ENCODE measurements at regions not wholly inside any gene's neighbourhood (a gene's known extent, or its start where the extent isn't known, plus 50 kb on each side); places are given as distances from the start of the nearest gene placed in this dataset.

DNA sequence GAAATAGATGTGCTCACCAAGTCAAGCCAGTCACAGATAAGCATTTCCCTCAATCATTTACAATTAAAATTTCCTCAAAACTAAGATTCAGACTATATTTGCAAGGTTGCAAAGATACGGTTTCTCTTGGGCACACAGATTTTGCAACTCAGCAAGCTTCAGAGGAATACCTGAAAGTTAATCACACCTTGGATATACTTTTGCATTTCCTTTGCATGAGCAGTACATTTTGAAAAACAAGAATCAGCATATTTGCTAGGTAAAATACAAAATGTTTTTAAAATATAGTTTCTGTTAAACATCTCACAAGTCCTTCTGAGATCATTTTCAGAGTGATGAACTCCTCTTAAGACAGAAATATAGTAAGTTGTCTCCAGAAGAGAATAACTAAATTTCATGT lies 336.9 kb downstream of the DUSP6 start:
- H3K4me3 Mint-ChIP-seq, result no peak overlapping the region

DNA sequence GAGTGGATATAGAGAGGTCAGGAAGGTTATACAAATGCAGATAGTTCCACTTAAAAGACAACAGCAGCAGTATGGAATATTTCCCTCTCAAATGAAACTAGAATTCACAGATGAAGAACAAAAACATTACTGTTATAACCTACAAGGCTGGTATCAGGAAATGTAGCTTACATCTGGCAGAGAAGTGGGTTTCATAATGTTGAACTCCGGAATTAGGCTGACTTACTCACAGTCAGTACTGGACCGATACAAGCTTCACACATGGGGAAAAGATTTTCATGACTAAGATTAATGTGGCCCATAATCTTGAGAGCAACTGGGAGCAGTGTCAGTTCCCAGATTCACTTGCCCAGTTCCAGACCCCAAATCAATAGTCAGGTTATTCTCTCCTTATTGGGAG lies 353.9 kb downstream of the DUSP6 start:
- Mint-ChIP-seq H3K36me3 (ENCODE audit: insufficient read depth) (no peaks in the 10 kb centered on the region), H3K4me1 (no peaks in the 10 kb centered on the region), H3K9me3 (no peaks in the 10 kb centered on the region), H3K4me3 (no peak overlapping the region), H3K27me3 (peaks cover 29% of the 10 kb centered on the region), H3K27ac (ENCODE audit: low read depth) (no peak overlapping the region)
- ATAC-seq (replicated peaks; ENCODE audit: extremely low read depth, poor library complexity, severe bottlenecking) (no peak), DNase-seq (ENCODE audit: low spot score in 2 of 2) (no peak)

More for the DNA sequence above, 336.9 kb downstream of the DUSP6 start:
- H3K36me3 Mint-ChIP-seq (ENCODE audit: insufficient read depth), result no peaks in the 10 kb centered on the region
- no peak overlapping the region for H3K27ac Mint-ChIP-seq (ENCODE audit: low read depth)
- DNase-seq (ENCODE audit: low spot score in 2 of 2) (no peak), ATAC-seq (replicated peaks; ENCODE audit: extremely low read depth, poor library complexity, severe bottlenecking) (no peak)
- H3K4me1 Mint-ChIP-seq, result no peaks in the 10 kb centered on the region
- H3K9me3 Mint-ChIP-seq, result no peaks in the 10 kb centered on the region
- H3K27me3 Mint-ChIP-seq, result peaks cover 24% of the 10 kb centered on the region

DNA sequence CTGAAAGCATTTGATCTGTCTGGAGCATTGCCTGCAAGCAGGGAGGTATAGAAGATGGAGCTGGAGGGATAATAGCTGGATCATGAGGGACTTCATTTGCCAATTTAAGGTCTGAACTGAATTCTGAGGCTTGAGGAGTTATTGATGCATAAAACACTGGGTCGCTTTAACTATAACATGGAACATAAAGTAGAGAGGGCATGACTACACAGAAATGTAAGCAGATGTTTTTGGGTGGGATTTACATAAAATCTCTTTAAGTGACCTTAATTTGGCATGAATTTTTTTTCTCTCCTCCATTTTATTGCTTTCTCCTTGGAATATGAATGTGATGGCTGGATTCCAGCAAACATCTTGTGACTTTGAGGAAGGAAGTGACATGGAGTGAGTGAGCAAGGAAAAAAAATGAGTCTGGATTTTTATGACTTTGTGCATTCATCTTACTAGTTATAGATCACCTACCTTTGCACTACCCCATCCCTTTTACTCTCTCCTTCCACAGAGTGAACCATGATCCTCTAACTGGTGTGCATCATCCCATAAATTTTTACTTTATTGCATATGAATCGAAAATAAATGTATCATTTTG lies 356.0 kb downstream of the DUSP6 start:
- no peak for ATAC-seq (replicated peaks; ENCODE audit: extremely low read depth, poor library complexity, severe bottlenecking)
- Mint-ChIP-seq H3K9me3 (no peaks in the 10 kb centered on the region), H3K4me1 (no peaks in the 10 kb centered on the region), H3K4me3 (no peak overlapping the region), H3K36me3 (ENCODE audit: insufficient read depth) (no peaks in the 10 kb centered on the region), H3K27ac (ENCODE audit: low read depth) (no peak overlapping the region), H3K27me3 (peaks cover 34% of the 10 kb centered on the region)
- DNase-seq (ENCODE audit: low spot score in 2 of 2), result no peak

DNA sequence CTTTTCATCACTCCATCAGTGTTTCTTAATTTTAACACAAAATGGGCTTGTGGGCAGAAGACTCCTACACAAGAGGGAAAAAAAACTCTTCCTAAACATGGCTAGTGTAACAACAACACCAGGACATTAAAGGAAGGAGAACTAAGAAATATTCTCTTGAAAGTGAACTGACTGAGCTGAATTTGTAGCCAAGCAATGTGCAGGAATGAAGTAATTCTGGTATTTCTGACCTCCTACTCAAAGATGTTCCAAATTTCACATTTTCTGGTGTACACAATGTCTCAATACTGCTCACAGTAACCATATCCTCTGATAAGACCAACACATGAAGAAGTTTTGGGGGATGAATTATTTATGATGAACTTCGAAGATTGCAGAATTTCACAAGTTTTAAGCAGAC lies 357.3 kb downstream of the DUSP6 start:
- Mint-ChIP-seq H3K4me1 (no peaks in the 10 kb centered on the region), H3K9me3 (no peaks in the 10 kb centered on the region), H3K27me3 (peaks cover 34% of the 10 kb centered on the region), H3K36me3 (ENCODE audit: insufficient read depth) (no peaks in the 10 kb centered on the region), H3K27ac (ENCODE audit: low read depth) (no peak overlapping the region), H3K4me3 (no peak overlapping the region)
- DNase-seq (ENCODE audit: low spot score in 2 of 2), result no peak
- ATAC-seq (replicated peaks; ENCODE audit: extremely low read depth, poor library complexity, severe bottlenecking), result no peak

DNA sequence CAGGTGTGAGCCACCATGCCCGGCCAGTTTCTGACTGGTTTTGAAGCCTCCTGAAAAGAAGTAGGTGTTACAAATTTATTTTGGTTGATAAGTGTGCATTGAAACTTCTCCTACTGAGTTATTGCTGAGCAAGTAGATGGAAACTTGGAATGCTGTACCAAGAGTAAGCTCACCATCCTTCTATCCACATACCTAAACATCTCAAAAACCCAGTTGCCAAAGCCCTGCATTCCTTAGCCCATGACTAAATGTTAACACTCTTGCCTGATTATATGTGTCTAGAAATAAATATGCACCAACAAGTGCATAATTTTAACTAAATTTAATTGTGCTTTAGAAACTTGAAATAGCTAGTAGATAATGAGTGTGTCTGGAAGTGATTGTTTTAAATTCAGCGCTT lies 357.8 kb downstream of the DUSP6 start:
- Mint-ChIP-seq H3K4me3 (no peak overlapping the region), H3K4me1 (no peaks in the 10 kb centered on the region), H3K9me3 (no peaks in the 10 kb centered on the region), H3K27ac (ENCODE audit: low read depth) (no peak overlapping the region), H3K27me3 (peaks cover 30% of the 10 kb centered on the region), H3K36me3 (ENCODE audit: insufficient read depth) (no peaks in the 10 kb centered on the region)
- ATAC-seq (replicated peaks; ENCODE audit: extremely low read depth, poor library complexity, severe bottlenecking), result no peak
- no peak for DNase-seq (ENCODE audit: low spot score in 2 of 2)

DNA sequence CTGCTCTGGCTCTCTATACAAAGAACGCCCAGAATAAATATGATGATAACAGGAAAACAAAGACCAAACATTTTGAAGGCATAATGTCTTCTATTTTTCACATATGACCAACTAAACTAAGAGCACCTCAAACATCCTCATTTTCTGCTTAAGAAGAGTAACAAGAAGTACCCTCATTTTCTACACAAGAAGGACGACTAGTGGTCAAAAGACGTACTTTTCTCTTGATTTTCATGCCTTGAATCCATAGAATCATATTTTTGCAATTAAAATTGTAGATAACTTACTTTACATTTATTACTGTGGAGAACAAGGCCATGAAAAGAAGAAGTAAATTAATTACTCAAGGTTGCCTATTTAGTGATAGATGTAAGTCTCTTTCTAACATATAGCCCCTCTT lies 358.6 kb downstream of the DUSP6 start:
- ATAC-seq (replicated peaks; ENCODE audit: extremely low read depth, poor library complexity, severe bottlenecking), result no peak
- Mint-ChIP-seq H3K27me3 (peaks cover 29% of the 10 kb centered on the region), H3K36me3 (ENCODE audit: insufficient read depth) (no peaks in the 10 kb centered on the region), H3K9me3 (no peaks in the 10 kb centered on the region), H3K4me1 (no peaks in the 10 kb centered on the region), H3K4me3 (no peak overlapping the region), H3K27ac (ENCODE audit: low read depth) (no peak overlapping the region)
- no peak for DNase-seq (ENCODE audit: low spot score in 2 of 2)

DNA sequence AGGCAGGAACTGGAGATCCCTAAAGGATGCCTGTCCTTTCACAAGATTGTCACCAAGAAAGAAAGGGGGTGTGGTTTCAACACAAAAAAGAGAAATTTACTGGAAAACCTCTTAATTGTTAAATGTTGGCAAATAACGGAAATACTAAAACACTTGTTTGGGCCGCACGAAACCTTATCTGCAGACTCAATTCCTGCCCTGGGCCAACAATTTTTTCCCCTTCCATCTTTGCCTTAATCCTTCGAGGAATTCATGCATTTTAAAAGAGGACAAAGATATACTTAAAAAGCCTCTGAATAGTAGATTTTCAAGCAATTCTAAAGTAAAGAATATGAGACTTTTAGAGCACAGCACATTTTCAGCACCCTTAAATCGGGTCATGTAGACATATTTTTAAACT lies 366.2 kb downstream of the DUSP6 start:
- no peaks in the 10 kb centered on the region for H3K9me3 Mint-ChIP-seq
- no peak overlapping the region for H3K27ac Mint-ChIP-seq (ENCODE audit: low read depth)
- no peak overlapping the region for H3K4me3 Mint-ChIP-seq
- no peaks in the 10 kb centered on the region for H3K4me1 Mint-ChIP-seq
- no peak for ATAC-seq (replicated peaks; ENCODE audit: extremely low read depth, poor library complexity, severe bottlenecking)
- H3K36me3 Mint-ChIP-seq (ENCODE audit: insufficient read depth), result no peaks in the 10 kb centered on the region
- no peak for DNase-seq (ENCODE audit: low spot score in 2 of 2)
- H3K27me3 Mint-ChIP-seq, result peaks cover 40% of the 10 kb centered on the region

DNA sequence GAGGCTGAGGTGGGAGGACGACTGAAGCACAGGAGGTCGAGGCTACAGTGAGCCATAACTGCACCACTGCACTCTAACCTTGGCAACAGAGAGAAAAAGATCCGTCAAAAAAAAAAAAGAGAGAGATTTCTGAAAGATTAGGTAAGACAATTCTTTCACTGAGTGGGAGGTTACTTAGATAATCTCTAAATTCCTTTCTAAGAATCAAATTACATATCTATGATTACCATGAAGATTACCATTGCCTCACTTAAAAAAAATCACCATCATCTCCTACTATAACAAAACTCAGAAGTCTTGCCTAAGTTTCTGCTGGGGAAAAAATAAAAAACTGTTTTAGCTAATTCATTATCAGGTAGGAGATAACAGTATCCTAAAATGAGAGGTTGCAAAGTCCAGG lies 366.7 kb downstream of the DUSP6 start:
- Mint-ChIP-seq H3K27me3 (peaks cover 40% of the 10 kb centered on the region), H3K4me1 (no peaks in the 10 kb centered on the region), H3K4me3 (no peak overlapping the region), H3K9me3 (no peaks in the 10 kb centered on the region), H3K36me3 (ENCODE audit: insufficient read depth) (no peaks in the 10 kb centered on the region), H3K27ac (ENCODE audit: low read depth) (no peak overlapping the region)
- no peak for ATAC-seq (replicated peaks; ENCODE audit: extremely low read depth, poor library complexity, severe bottlenecking)
- no peak for DNase-seq (ENCODE audit: low spot score in 2 of 2)

DNA sequence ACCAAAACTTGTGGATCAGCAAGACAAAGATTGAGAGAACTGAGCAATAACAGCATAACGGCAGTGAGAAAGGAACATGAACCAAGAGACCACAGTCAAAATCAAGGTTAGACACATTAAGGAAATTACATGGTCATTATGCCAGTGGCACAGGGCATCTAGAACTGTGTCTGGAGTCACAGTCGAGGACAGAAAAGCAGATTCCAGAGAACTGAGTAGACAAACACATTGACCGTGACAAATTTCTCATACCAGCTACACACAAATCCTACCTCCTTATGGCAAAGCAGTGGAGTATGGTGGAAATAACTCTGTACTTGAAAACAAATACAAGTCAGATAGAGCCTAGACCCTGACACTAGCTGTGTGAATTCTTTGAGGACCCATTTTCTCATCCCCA lies 367.3 kb downstream of the DUSP6 start:
- no peak overlapping the region for H3K27ac Mint-ChIP-seq (ENCODE audit: low read depth)
- no peaks in the 10 kb centered on the region for H3K9me3 Mint-ChIP-seq
- H3K4me1 Mint-ChIP-seq, result no peaks in the 10 kb centered on the region
- DNase-seq (ENCODE audit: low spot score in 2 of 2) (no peak), ATAC-seq (replicated peaks; ENCODE audit: extremely low read depth, poor library complexity, severe bottlenecking) (no peak)
- no peak overlapping the region for H3K4me3 Mint-ChIP-seq
- no peaks in the 10 kb centered on the region for H3K36me3 Mint-ChIP-seq (ENCODE audit: insufficient read depth)
- H3K27me3 Mint-ChIP-seq, result peaks cover 46% of the 10 kb centered on the region

DNA sequence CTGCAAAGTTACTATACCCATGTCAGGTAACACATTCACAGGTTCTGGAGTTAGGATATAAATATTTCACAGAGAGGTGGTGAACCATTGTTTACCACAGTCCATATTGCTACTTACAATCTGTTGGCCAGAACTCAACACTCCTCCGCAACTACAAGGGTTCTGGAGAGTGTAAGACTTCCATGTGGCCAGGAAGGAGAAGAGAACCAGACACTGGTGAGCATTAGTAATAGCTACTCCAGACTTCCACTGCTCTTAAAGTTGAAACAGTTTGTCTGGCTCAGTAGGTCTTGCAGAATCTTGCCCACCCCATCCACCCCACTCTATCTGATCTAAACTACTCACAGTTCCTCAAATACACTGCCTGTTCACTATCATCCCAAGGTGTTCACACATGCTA lies 369.6 kb downstream of the DUSP6 start:
- Mint-ChIP-seq H3K27me3 (peaks cover 46% of the 10 kb centered on the region), H3K9me3 (no peaks in the 10 kb centered on the region), H3K4me3 (no peak overlapping the region), H3K27ac (ENCODE audit: low read depth) (no peak overlapping the region), H3K36me3 (ENCODE audit: insufficient read depth) (no peaks in the 10 kb centered on the region), H3K4me1 (no peaks in the 10 kb centered on the region)
- DNase-seq (ENCODE audit: low spot score in 2 of 2) (no peak), ATAC-seq (replicated peaks; ENCODE audit: extremely low read depth, poor library complexity, severe bottlenecking) (no peak)

DNA sequence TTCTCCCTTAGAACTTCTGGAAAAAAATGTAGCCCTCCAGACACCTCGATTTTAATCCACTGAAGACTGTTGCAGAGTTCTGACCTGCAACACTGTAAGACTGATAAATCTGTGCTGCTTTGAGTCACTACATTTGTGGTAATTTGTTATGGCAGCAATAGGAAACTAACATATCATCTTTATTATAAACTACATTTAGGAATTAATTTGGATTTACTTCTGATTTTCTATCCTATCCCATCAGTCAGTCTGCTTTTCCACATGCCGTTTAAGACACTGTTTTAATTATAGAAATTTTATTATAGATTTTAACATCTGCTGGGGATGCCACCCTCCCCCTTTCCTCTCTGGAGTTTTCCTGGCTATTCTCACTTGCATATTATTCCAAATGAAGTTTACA lies 375.2 kb downstream of the DUSP6 start:
- H3K27ac Mint-ChIP-seq (ENCODE audit: low read depth), result no peak overlapping the region
- no peaks in the 10 kb centered on the region for H3K36me3 Mint-ChIP-seq (ENCODE audit: insufficient read depth)
- no peaks in the 10 kb centered on the region for H3K9me3 Mint-ChIP-seq
- H3K4me1 Mint-ChIP-seq, result no peaks in the 10 kb centered on the region
- H3K27me3 Mint-ChIP-seq, result peaks cover 48% of the 10 kb centered on the region
- ATAC-seq (replicated peaks; ENCODE audit: extremely low read depth, poor library complexity, severe bottlenecking) (no peak), DNase-seq (ENCODE audit: low spot score in 2 of 2) (no peak)
- no peak overlapping the region for H3K4me3 Mint-ChIP-seq

DNA sequence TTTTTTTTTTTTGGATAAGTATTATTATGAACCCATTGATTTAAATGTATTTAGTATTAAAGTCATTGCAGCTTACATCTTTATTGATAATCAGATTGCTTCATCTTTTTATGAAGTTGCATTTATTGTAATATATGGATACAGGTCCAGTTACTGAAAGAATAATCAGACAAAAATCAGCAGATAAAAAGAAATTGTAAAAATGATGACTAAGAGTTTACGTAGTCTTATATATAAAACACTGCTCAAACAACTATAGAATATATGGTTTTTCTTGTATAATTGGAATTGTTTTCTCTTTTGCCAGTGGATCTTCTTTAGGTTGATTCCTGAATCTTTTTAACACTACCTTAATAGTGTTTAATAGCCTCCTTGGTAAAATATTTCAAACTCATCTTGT lies 378.3 kb downstream of the DUSP6 start:
- no peaks in the 10 kb centered on the region for H3K36me3 Mint-ChIP-seq (ENCODE audit: insufficient read depth)
- H3K9me3 Mint-ChIP-seq, result no peaks in the 10 kb centered on the region
- H3K4me1 Mint-ChIP-seq, result no peaks in the 10 kb centered on the region
- H3K27me3 Mint-ChIP-seq, result peaks cover 35% of the 10 kb centered on the region
- ATAC-seq (replicated peaks; ENCODE audit: extremely low read depth, poor library complexity, severe bottlenecking) (no peak), DNase-seq (ENCODE audit: low spot score in 2 of 2) (no peak)
- H3K27ac Mint-ChIP-seq (ENCODE audit: low read depth), result no peak overlapping the region
- H3K4me3 Mint-ChIP-seq, result no peak overlapping the region

DNA sequence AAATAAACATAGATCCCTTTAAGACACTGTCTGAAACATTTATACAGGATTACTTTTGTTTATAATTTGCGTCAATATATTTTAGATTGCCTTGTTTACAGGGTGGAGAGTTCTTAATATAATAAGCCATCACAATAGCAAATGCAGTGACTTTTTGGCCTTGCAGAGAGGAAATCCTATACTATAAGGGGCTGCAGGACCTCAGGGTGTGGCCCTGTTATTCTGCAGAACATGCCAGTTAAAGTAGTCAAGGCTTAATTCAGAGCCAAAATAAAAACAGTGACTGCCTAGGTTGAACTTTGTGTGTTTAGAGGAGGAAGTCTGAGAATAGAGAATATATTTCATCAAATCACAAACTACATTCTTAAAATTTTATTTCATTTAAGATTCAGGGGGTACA lies 381.6 kb downstream of the DUSP6 start:
- H3K4me3 Mint-ChIP-seq, result no peak overlapping the region
- H3K27me3 Mint-ChIP-seq, result peaks cover 42% of the 10 kb centered on the region
- no peak overlapping the region for H3K27ac Mint-ChIP-seq (ENCODE audit: low read depth)
- no peak for ATAC-seq (replicated peaks; ENCODE audit: extremely low read depth, poor library complexity, severe bottlenecking)
- no peaks in the 10 kb centered on the region for H3K36me3 Mint-ChIP-seq (ENCODE audit: insufficient read depth)
- peaks cover 5% of the 10 kb centered on the region for H3K4me1 Mint-ChIP-seq
- no peak for DNase-seq (ENCODE audit: low spot score in 2 of 2)
- H3K9me3 Mint-ChIP-seq, result no peaks in the 10 kb centered on the region

DNA sequence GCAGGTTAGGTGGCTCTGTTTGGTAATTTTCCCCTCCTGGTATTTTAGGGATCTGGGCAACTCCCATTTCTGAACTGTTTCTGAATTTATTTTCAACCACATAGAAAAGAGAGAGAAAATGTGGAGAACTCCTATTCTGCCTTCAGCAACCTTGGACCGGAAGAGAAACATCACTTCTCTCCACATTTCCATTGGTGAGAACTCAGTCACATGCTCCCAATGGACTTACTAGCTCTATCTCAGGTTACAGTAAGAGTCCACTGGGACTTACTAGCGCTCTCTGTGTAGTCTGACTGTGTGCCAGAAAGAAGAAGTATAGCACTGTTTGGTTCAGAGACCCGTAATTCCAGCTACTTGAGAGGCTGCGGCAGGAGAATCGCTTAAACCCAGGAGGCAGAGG lies 383.2 kb downstream of the DUSP6 start:
- Mint-ChIP-seq H3K4me3 (no peak overlapping the region), H3K27ac (ENCODE audit: low read depth) (no peak overlapping the region), H3K27me3 (peaks cover 39% of the 10 kb centered on the region), H3K4me1 (peaks cover 5% of the 10 kb centered on the region), H3K9me3 (no peaks in the 10 kb centered on the region), H3K36me3 (ENCODE audit: insufficient read depth) (no peaks in the 10 kb centered on the region)
- ATAC-seq (replicated peaks; ENCODE audit: extremely low read depth, poor library complexity, severe bottlenecking) (no peak), DNase-seq (ENCODE audit: low spot score in 2 of 2) (no peak)
